ENCODE measurements at regions not wholly inside any gene's neighbourhood (a gene's known extent, or its start where the extent isn't known, plus 50 kb on each side); places are given as distances from the start of the nearest gene placed in this dataset.

GRCh38 chr1:216905781-216906180 is 182.6 kb upstream of the ESRRG start (continued):
- no peak for TF ChIP-seq RNF2 (IDR thresholded peaks at IDR 0.05; ENCODE audit: borderline replicate concordance, low read depth)
- no peak for TF ChIP-seq MYC (IDR thresholded peaks at IDR 0.05; ENCODE audit: borderline replicate concordance, low read length)
- no peak for TF ChIP-seq ZSCAN20 (CRISPR knock-in tag; IDR thresholded peaks at IDR 0.05)
- no peak for TF ChIP-seq MAFK (IDR thresholded peaks at IDR 0.05; ENCODE audit: partially characterized antibody)

GRCh38 chr1:216905137-216905536 is 181.9 kb upstream of the ESRRG start:
- H3K27ac ChIP-seq = no peak overlapping the region
- no peak overlapping the region for H3K4me2 ChIP-seq
- DNase-seq (ENCODE audit: low read depth in 1 of 2, low spot score in 1 of 2) (no peak), FAIRE-seq (no peak), ATAC-seq (no peak)
- TF ChIP-seq BHLHE40 (IDR thresholded peaks at IDR 0.05; ENCODE audit: low read depth, low read length) (no peak), BCL3 (IDR thresholded peaks at IDR 0.05) (no peak), POLR2AphosphoS2 (conservative IDR thresholded peaks at IDR 0.05; ENCODE audit: low read length) (no peak)
- H3K9me3 ChIP-seq = no peaks in the 10 kb centered on the region
- POLR2A ChIA-PET = no interaction called here
- CTCF ChIA-PET = interaction anchor here (0.5 kb wide), 1 partner anchor 478 kb away, joined by 3 read pairs; no protein-coding TSS in a partner anchor
- no peaks in the 10 kb centered on the region for H3K4me1 ChIP-seq
- H3K4me3 ChIP-seq = no peak overlapping the region
- WGBS (ENCODE audit: missing lambda C conversion rate) = 34% methylated on average over 5 of the region's 5 CpGs

- ATAC-seq = no peak
- H3K4me2 ChIP-seq = no peak overlapping the region
- TF ChIP-seq GATA3 (IDR thresholded peaks at IDR 0.05; ENCODE audit: borderline replicate concordance) (no peak), HEYL (CRISPR knock-in tag; IDR thresholded peaks at IDR 0.05) (no peak), POLR2AphosphoS2 (conservative IDR thresholded peaks at IDR 0.05; ENCODE audit: low read length) (no peak), MAZ (IDR thresholded peaks at IDR 0.05; ENCODE audit: borderline replicate concordance, low read depth, low read length) (no peak), REST (IDR thresholded peaks at IDR 0.05) (no peak), MAFK (IDR thresholded peaks at IDR 0.05; ENCODE audit: partially characterized antibody) (no peak), BHLHE40 (IDR thresholded peaks at IDR 0.05; ENCODE audit: low read depth, low read length) (no peak), USF2 (IDR thresholded peaks at IDR 0.05) (no peak), FOSL2 (IDR thresholded peaks at IDR 0.05) (no peak), FOSL2 (CRISPR knock-in tag; IDR thresholded peaks at IDR 0.05) (no peak), EP300 (IDR thresholded peaks at IDR 0.05) (no peak), NPAS2 (CRISPR knock-in tag; IDR thresholded peaks at IDR 0.05; ENCODE audit: borderline replicate concordance) (no peak), RNF2 (IDR thresholded peaks at IDR 0.05; ENCODE audit: borderline replicate concordance, low read depth) (no peak), KDM5A (IDR thresholded peaks at IDR 0.05) (no peak), SREBF2 (IDR thresholded peaks at IDR 0.05) (no peak)
- H3K9me3 ChIP-seq = no peaks in the 10 kb centered on the region
- no peak overlapping the region for H3K27ac ChIP-seq
- no peak for DNase-seq (ENCODE audit: low read depth in 1 of 2, low spot score in 1 of 2)
- CTCF ChIA-PET = no interaction called here
- POLR2A ChIA-PET = no interaction called here
- H3K4me3 ChIP-seq = no peak overlapping the region
- WGBS (ENCODE audit: missing lambda C conversion rate) = 36% methylated on average over 7 of the region's 7 CpGs
- H3K4me1 ChIP-seq = no peaks in the 10 kb centered on the region
- no peak for FAIRE-seq
These were observed 181.2 kb upstream of the ESRRG start for GRCh38 chr1:216904471-216904870.

All from A549 (cell line).